Activated T-helper 1 cell treated with anti-CD3 and anti-CD28 coated beads, Interleukin-12 subunit alpha, Interleukin-12 subunit beta, Interleukin-2, Interleukin-4 antibody, amounts not matched to agents 30 ng/mL and 10 ng/mL and 1 ng/mL, durations not matched to agents 14 hours and 24 hours and 36 hours (primary cell): ENCODE measurements at regions not wholly inside any gene's neighbourhood (a gene's known extent, or its start where the extent isn't known, plus 50 kb on each side); places are given as distances from the start of the nearest gene placed in this dataset.
"Not testable (repeated sequence)": the region's sequence is repeated elsewhere in the genome, so short reads cannot be mapped to it uniquely, and the experiment has no call there.

Experiments used
- DNase-seq: peaks from one replicate; pipeline ENCODE4 v3.0.0; 2021; ENCODE audit warnings: low spot score
- H3K27ac Mint-ChIP-seq: one replicate; pipeline ENCODE4 v1.8.0; 2021; ENCODE audit warnings: mild to moderate bottlenecking, mixed read lengths
- H3K27me3 Mint-ChIP-seq: one replicate; pipeline ENCODE4 v1.8.0; 2022; ENCODE audit warnings: mild to moderate bottlenecking, moderate library complexity, mixed read lengths; ENCODE audit not compliant: insufficient read depth
- H3K36me3 Mint-ChIP-seq: one replicate; pipeline ENCODE4 v1.8.0; 2021; ENCODE audit warnings: low read depth, mixed read lengths
- H3K4me1 Mint-ChIP-seq: one replicate; pipeline ENCODE4 v1.8.0; 2021; ENCODE audit warnings: low read depth, mixed read lengths
- H3K4me3 Mint-ChIP-seq: one replicate; pipeline ENCODE4 v1.8.0; 2021; ENCODE audit warnings: mild to moderate bottlenecking, moderate library complexity, mixed read lengths
- H3K9me3 Mint-ChIP-seq: one replicate; pipeline ENCODE4 v1.8.0; 2021; ENCODE audit warnings: mixed read lengths
- intact Hi-C: fragments of 100-400 bp; cut with micrococcal nuclease; formaldehyde crosslinking; loops from one replicate; pipeline ENCODE4 v1.15.1; 2024

DNA sequence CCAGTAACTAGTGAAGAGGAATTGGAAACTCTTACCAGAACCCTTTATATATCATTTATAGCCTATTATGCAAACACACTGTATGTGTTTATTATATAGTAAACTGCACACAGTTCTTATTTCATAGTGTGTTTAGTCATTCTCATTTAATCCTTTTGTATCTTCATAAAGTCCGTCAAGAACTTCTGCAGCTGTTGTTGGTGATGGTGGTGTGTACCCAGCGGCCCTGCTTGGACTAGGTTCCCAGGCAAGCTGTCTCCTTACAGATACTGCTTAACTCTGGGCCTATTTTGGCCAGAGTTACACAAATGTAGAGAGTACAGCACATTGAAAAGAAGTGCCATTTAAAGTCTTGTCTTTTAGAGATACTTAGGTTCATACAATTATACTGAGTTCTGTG is 231.9 kb downstream of the NDUFS4 start:
- Mint-ChIP-seq H3K36me3 (no peaks in the 10 kb centered on the region), H3K4me1 (no peaks in the 10 kb centered on the region), H3K27ac (no peak overlapping the region), H3K27me3 (no peaks in the 10 kb centered on the region), H3K9me3 (peaks cover 5% of the 10 kb centered on the region), H3K4me3 (no peak overlapping the region)
- DNase-seq = no peak
- intact Hi-C loops = no loop called here

DNA sequence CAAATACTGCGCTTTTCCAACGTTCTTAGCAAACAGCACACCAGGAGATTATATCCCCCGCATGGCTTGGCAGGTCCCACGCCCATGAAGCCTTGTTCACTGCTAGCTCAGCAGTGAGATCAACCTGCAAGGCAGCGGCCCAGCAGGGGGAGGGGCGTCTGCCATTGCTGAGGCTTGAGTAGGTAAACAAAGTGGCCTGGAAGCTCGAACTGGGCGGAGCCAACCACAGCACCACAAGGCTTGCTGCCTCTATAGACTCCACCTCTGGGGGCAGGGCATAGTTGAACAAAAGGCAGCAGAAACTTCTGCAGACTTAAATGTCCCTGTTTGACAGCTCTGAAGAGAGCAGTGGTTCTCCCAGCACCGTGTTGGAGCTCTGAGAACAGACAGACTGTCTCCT is 239.2 kb downstream of the NDUFS4 start:
- H3K36me3 Mint-ChIP-seq, H3K4me3 Mint-ChIP-seq, DNase-seq, H3K27me3 Mint-ChIP-seq, H3K27ac Mint-ChIP-seq, intact Hi-C loops, H3K4me1 Mint-ChIP-seq: not testable (repeated sequence)
- peaks cover 14% of the 10 kb centered on the region for H3K9me3 Mint-ChIP-seq

- H3K36me3 Mint-ChIP-seq, intact Hi-C loops, H3K4me3 Mint-ChIP-seq, H3K27ac Mint-ChIP-seq, H3K9me3 Mint-ChIP-seq, DNase-seq, H3K27me3 Mint-ChIP-seq, H3K4me1 Mint-ChIP-seq: not testable (repeated sequence)
These were observed 248.0 kb downstream of the NDUFS4 start for GRCh38 chr5:53808392-53808791.

GRCh38 chr5:53814819-53815218 is 254.4 kb downstream of the NDUFS4 start:
- no peaks in the 10 kb centered on the region for H3K9me3 Mint-ChIP-seq
- no peaks in the 10 kb centered on the region for H3K4me1 Mint-ChIP-seq
- H3K36me3 Mint-ChIP-seq = no peaks in the 10 kb centered on the region
- no peak overlapping the region for H3K4me3 Mint-ChIP-seq
- DNase-seq = no peak
- H3K27ac Mint-ChIP-seq = no peak overlapping the region
- peaks cover 2% of the 10 kb centered on the region for H3K27me3 Mint-ChIP-seq
- intact Hi-C loops = no loop called here

- H3K27ac Mint-ChIP-seq = no peak overlapping the region
- H3K27me3 Mint-ChIP-seq = peaks cover 2% of the 10 kb centered on the region
- no peak for DNase-seq
- H3K4me3 Mint-ChIP-seq = no peak overlapping the region
- H3K36me3 Mint-ChIP-seq = no peaks in the 10 kb centered on the region
- H3K4me1 Mint-ChIP-seq = no peaks in the 10 kb centered on the region
- H3K9me3 Mint-ChIP-seq = no peaks in the 10 kb centered on the region
- intact Hi-C loops = no loop called here
These were observed 255.0 kb downstream of the NDUFS4 start for GRCh38 chr5:53815471-53815870.

GRCh38 chr5:53817183-53817582 is 256.7 kb downstream of the NDUFS4 start:
- DNase-seq = no peak
- Mint-ChIP-seq H3K4me3 (no peak overlapping the region), H3K27ac (no peak overlapping the region), H3K27me3 (peaks cover 2% of the 10 kb centered on the region), H3K9me3 (no peaks in the 10 kb centered on the region), H3K4me1 (no peaks in the 10 kb centered on the region), H3K36me3 (no peaks in the 10 kb centered on the region)
- intact Hi-C loops = no loop called here

DNA sequence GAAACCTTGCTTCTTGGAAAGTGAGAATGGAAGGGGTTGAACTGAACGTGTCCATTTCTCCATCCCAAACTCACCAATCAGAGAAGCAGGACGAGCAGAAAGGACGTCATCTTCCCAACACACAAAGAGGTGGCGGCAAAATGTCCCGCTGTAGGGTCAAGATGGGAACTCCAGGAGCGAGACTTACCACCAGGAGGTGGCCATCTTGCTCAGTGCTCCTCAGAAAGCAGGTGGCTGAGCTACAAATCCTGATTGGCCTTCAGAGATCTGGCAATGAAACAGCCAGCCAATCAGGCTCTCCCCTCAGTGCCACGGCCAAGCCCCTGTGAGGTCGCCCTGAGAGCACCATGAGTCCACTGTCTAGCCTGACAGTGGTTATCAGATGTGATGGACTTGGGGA is 259.0 kb downstream of the NDUFS4 start:
- DNase-seq = no peak
- intact Hi-C loops = no loop called here
- H3K27me3 Mint-ChIP-seq = no peaks in the 10 kb centered on the region

DNA sequence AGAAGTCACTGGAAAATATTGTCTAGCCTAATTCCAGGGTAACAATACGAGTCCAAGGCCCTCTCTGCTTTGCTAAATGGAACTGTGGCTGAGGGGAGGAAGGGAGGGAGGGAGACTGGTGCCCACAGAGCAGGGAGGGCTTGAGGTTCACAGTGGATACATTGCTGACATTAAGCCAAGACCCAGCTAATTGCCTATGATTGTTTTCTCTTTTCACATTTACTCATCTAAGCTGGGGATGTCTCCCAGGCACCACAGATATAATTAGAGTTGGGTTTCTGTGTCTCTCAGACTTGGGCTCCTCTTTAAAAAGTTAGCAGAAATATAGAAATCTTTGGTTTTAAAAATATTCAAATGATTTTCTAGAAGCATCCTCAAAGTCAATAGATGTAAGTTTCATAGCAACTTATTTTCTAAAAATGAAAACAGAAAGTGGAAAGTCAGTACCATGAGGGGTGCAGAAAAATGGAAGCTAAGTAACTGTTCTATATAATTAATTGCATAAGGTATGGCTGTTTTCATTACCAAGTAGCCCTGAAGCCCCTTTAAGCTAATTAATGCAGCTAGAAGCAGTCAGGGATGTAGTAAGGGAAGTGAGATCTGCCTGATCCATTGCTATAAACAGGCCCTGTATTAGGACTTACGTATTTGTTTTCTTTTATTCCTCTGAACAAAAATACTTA is 259.8 kb downstream of the NDUFS4 start:
- Mint-ChIP-seq H3K27ac (no peak overlapping the region), H3K4me1 (no peaks in the 10 kb centered on the region), H3K36me3 (no peaks in the 10 kb centered on the region), H3K27me3 (no peaks in the 10 kb centered on the region), H3K4me3 (no peak overlapping the region), H3K9me3 (no peaks in the 10 kb centered on the region)
- intact Hi-C loops = no loop called here
- no peak for DNase-seq

More for the DNA sequence above, 259.0 kb downstream of the NDUFS4 start:
- H3K9me3 Mint-ChIP-seq = no peaks in the 10 kb centered on the region
- no peaks in the 10 kb centered on the region for H3K36me3 Mint-ChIP-seq
- no peaks in the 10 kb centered on the region for H3K4me1 Mint-ChIP-seq
- H3K4me3 Mint-ChIP-seq = no peak overlapping the region
- no peak overlapping the region for H3K27ac Mint-ChIP-seq

DNA sequence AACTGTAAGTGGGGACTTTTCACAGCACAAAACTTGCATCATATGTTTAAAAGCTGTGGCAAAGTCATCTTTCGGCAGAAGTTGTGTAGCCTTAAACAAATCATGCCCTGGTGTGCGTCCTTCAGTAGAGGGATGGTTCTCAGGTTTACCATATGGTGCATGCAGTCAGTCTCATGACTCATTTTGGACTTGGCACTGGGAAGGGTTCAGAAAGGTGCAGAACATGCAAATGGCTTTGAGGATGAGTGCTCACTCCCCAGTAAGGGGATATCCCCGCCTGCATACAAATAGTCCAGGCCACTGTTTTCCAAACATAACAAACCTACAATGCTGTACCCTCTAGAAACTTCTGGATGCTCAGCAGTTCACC is 260.3 kb downstream of the NDUFS4 start:
- H3K27me3 Mint-ChIP-seq = no peaks in the 10 kb centered on the region
- no peak overlapping the region for H3K4me3 Mint-ChIP-seq
- H3K36me3 Mint-ChIP-seq = no peaks in the 10 kb centered on the region
- H3K27ac Mint-ChIP-seq = no peak overlapping the region
- intact Hi-C loops = no loop called here
- no peak for DNase-seq
- H3K4me1 Mint-ChIP-seq = no peaks in the 10 kb centered on the region
- H3K9me3 Mint-ChIP-seq = no peaks in the 10 kb centered on the region

DNA sequence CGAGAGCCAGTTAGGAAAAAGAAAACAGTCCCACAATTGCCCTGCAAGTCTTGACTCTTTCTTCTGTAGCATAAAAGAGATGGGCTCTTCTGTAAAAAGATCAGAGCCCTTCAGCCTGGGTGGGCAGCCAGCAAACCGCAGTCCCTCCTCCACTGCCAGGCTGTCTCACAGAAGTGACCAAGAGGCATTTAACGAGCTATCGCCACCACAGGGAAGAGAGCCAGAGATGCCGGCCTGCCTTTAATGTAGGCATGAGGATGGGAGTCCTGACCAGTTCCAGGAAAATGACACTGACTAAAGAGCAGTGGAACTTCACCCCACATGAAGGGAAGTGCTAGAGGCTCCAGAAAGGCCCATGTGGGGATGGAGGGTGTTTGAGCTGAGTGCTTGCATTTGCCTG is 264.6 kb downstream of the NDUFS4 start:
- H3K9me3 Mint-ChIP-seq = no peaks in the 10 kb centered on the region
- H3K36me3 Mint-ChIP-seq = no peaks in the 10 kb centered on the region
- no peak for DNase-seq
- no peak overlapping the region for H3K4me3 Mint-ChIP-seq
- no peaks in the 10 kb centered on the region for H3K4me1 Mint-ChIP-seq
- intact Hi-C loops = no loop called here
- no peaks in the 10 kb centered on the region for H3K27me3 Mint-ChIP-seq
- no peak overlapping the region for H3K27ac Mint-ChIP-seq

DNA sequence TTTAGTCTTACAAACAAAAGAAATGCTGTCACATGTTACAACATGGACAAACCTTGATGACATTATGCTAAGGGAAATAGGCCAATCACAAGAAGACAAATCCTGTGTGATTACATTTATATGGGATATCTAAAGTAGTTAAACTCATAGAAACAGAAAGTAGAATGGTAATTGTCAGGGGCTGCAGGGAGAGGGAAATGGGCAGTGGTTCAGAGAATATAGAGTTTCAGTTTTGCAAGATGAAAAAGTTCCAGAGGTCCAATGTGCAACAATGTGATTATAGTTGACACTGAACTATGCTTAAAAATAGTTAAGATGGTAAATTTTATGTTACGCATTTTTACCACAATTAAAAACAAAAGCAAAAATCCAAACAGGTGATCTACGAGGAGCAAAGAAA is 265.5 kb downstream of the NDUFS4 start:
- no peak overlapping the region for H3K27ac Mint-ChIP-seq
- no peaks in the 10 kb centered on the region for H3K27me3 Mint-ChIP-seq
- no peaks in the 10 kb centered on the region for H3K9me3 Mint-ChIP-seq
- no peak for DNase-seq
- H3K4me1 Mint-ChIP-seq = no peaks in the 10 kb centered on the region
- intact Hi-C loops = no loop called here
- no peak overlapping the region for H3K4me3 Mint-ChIP-seq
- H3K36me3 Mint-ChIP-seq = no peaks in the 10 kb centered on the region

DNA sequence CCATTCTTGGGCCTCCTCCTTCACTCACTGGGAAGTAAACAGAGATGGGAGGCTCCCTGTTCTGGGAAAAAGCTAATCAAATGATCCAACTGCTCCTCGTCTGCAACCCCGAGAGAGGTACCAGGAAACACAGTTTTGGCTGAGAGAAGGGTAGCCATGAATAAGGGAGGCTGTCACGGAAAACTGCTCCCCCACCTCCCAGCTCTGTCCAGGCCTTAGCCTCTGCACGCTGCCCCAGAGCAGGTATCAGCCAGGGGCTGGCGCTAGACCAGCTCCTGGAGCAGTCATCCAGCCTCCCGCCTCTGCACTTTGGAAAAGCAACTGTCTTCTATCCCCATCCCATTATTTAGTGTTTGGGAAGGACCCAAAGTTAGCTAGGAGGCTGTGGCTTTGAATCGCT is 266.1 kb downstream of the NDUFS4 start:
- intact Hi-C loops = no loop called here
- H3K4me1 Mint-ChIP-seq = no peaks in the 10 kb centered on the region
- H3K27ac Mint-ChIP-seq = no peak overlapping the region
- no peaks in the 10 kb centered on the region for H3K36me3 Mint-ChIP-seq
- H3K9me3 Mint-ChIP-seq = no peaks in the 10 kb centered on the region
- DNase-seq = no peak
- no peak overlapping the region for H3K4me3 Mint-ChIP-seq
- H3K27me3 Mint-ChIP-seq = no peaks in the 10 kb centered on the region

DNA sequence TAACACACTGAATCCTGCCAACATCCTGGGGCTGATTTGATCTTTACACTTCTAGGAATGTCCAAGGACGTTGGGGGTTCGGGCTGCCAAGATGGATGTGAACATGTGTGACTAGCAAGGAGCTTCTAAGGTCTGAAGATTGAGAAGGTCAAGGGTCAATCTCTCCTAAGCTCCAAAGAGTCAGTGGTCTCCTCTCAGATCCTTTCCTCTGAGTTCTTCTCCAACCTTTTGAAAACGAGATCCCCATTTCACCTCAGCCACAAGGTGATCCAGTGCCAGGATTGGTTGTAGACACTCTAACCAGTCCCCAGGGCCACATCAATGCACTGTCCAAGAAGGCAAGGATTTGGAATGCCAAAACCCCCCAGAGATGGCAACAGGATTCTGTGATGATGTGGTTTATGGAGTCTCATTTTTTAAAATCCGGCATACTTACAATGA is 266.8 kb downstream of the NDUFS4 start:
- no peak overlapping the region for H3K4me3 Mint-ChIP-seq
- no peaks in the 10 kb centered on the region for H3K27me3 Mint-ChIP-seq
- H3K27ac Mint-ChIP-seq = no peak overlapping the region
- H3K4me1 Mint-ChIP-seq = no peaks in the 10 kb centered on the region
- no peaks in the 10 kb centered on the region for H3K9me3 Mint-ChIP-seq
- H3K36me3 Mint-ChIP-seq = no peaks in the 10 kb centered on the region
- DNase-seq = no peak
- intact Hi-C loops = no loop called here

DNA sequence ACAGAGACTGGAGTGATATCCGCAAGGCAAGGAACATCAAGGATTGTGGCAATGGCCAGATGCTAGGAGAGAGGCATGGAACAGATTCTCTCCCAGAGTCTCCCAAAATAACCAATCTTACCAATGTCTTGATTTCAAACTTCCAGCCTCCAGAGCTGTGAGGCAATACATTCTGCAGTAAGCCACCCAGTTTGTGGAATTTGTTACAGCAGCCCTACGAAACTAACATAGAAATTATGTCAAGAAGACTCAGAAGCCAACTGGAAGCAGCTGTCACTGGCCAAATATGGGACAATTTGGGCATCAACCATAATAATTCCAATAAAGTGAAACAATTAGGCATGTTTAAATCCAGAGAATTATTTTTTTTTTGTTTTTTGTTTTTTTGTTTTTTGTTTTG is 271.1 kb downstream of the NDUFS4 start:
- Mint-ChIP-seq H3K36me3 (no peaks in the 10 kb centered on the region), H3K27me3 (no peaks in the 10 kb centered on the region), H3K9me3 (no peaks in the 10 kb centered on the region), H3K4me3 (no peak overlapping the region), H3K4me1 (no peaks in the 10 kb centered on the region), H3K27ac (no peak overlapping the region)
- no peak for DNase-seq
- intact Hi-C loops = no loop called here
